Posterior cingulate gyrus (tissue), 11 donors: ENCODE measurements at regions not wholly inside any gene's neighbourhood (a gene's known extent, or its start where the extent isn't known, plus 50 kb on each side); places are given as distances from the start of the nearest gene placed in this dataset.

Experiments
- DNase-seq, 10 donors: peaks; one replicate each; pipeline versions ENCODE4 v3.0.0 to v3.0.0-alpha.2; 2020 to 2021; ENCODE audit warnings: mixed read lengths in 3 of 10
- intact Hi-C: fragments of 100-400 bp; cut with DNase I; formaldehyde crosslinking; loops from one replicate; pipeline ENCODE4 v1.15.1; 2023

DNA sequence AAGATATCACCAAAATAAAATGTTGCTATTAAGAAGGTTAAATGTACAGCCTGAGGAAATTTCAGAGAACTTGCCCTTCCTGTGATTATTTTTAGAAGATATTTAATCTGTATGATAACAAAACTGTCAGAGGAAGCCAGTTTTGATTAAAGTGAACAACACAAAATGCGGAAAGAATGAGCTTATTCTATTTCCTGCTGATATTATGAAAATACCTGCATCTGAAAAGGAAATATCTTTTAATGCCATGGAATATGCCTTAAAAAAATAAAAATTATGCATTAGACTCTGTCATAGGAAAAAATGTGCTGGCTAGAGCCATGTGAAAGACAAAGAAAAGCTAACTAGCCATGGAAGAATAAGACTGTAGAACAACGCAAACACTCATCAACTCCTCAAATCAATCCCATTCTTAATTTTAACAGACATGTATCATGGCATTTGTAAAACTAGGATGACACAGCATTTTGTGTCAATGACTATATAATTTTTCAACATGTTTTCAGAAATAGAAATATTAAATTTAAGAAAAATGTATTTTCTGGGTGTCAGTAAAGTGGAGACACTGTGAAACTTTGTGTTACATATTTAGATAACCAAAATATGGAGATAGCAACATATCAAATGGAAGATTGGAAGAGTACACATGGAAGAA lies 1768.2 kb downstream of the SUCLG1 start:
- DNase-seq: no peak
- intact Hi-C loops: no loop called here

DNA sequence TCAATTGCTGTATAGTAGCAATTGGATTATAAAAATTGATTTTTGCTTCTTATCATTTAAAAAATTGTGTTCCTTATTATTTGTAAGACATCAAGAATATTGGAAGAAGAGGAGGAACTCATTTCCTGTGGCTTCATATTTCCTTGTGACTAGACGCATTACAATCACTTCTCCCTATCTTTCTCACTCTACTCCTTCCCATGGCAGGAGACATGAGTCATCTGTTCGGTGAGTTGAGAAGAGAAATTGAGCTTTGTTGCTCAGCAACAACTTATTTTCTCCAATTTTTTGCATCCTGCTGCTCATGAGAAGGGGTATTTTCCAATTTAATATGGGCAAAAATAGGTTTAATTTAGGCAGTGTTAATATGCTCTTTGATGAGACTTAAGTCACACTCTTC lies 1783.9 kb downstream of the SUCLG1 start:
- no peak for DNase-seq
- intact Hi-C loops: no loop called here

DNA sequence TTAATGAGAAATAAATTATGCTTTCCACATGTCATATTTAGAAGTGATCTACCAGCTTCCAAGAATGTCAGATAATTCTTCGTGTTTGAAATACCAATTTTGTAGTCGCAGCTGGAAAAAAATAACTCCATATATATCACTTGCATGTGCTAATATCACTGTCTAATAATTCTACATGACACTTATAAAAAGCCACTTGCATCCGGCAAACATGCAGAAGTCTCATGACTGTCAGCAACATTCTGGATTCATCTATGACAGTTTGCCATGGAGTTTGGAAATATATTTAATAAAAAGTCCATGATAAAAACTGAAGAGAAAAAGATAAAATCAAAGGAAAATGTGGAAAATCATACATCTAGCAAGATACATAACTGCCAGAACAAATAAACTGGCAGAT lies 1784.4 kb downstream of the SUCLG1 start:
- intact Hi-C loops: no loop called here
- no peak for DNase-seq

DNA sequence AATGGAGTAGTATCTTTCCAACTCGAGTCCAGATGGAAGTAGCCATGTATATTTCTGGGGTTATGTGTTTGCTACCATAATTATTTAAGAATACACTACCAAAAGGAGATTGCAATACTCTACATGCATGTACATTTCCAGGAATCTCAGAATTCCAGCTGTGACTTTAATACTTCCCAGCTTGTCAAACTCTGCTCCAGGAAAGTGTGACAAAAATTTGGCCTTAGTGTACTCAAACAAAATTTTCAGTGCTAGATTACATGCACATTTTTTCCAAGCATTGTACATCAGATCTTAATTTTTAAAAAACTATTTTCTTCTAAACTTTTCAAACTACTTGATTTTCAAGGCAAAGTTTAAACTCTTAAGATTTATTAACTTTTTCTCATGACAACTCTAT lies 1791.6 kb downstream of the SUCLG1 start:
- intact Hi-C loops: no loop called here
- no peak for DNase-seq

DNA sequence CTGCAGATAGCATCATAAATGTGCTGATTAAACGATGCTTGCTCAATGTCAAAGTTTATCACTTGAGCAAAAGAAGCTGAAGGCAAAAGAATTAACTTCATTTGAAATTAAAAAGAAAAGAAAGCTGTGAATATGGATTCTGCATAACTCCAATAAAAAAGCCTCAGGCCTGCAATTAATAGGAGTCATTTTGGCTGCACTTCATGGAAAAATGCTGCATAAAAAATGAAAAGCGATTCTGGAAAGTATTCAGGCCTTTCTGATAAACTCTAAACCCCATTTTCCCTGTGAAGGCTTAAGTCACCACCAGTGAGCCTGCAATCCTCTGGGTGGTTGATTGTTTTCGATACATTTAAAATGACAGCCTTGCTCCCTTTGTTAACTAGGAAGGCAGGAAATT lies 1793.4 kb downstream of the SUCLG1 start:
- intact Hi-C loops: no loop called here
- DNase-seq: no peak

DNA sequence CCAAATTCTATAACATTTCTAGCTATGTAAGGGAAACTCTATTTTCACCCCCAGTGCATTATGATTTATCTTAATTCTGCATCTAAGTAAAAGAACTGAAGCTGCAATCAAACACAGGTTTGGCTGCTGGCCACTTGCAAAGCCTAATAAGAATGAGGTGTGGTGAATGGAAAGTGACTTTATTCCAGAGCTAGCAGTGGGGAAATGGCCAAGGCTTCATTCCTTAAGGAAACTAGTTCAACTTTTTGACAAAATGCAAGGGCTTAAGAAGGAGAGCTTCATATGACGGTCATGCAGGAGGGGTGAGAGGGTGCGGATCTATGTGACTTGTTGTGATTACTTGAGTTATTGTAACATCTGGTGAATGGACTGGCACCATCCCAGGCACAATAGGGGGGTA lies 1802.0 kb downstream of the SUCLG1 start:
- DNase-seq: no peak
- intact Hi-C loops: no loop called here

DNA sequence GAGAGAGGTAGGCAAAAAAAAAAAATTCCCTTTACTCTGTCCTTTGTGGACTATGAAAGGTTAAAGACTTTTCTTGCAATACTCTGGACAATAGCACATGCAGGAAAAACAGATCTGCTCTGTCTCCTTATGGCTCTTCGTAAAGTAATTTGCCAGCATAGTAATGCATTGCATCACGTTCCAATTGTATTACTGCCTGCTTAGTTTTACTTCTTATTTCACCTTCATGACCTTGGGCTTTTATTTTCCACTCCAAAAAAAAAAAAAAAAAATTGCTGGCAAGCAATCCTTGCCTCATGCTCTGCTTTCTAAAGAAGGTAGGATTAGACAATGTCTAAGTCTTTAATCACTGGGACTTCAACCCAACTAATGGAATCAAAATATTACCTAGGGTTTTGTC lies 1802.7 kb downstream of the SUCLG1 start:
- no peak for DNase-seq
- intact Hi-C loops: no loop called here

DNA sequence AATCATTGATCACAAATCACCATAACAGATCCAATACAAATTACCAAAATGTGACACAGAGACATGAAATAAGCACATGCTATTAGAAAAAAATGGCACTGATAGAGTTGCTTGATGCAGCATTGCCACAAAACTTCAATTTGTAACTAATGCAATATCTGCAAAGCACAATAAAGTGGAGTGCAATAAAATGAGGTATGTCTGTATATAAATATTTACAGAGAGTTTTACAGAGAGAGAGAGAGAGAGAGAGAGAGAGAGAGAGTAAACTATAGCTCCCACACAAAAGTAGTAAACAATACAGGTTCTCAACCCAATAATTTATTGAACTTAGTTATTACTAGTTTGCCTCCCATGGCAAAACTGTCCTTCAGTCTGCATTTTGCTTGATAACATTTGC lies 1807.0 kb downstream of the SUCLG1 start:
- intact Hi-C loops: no loop called here
- no peak for DNase-seq

DNA sequence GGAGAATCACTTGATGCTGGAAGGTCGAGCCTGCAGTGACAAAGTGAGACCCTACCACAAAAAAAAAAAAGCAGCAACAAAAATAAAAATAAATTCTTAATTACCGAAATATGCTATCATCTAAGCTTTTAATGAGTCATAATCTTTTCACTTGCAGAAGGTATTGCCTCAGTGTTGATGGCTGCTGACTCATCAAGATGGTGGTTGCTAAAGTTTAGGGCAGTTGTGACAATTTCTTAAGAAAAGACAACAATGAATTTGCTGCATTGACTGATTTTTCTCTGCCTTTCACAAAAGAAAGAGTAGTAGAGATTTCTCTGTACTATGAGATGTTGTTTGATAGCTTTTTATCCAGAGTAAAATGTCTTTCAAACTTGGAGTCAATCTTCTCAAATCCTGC lies 1809.0 kb downstream of the SUCLG1 start:
- intact Hi-C loops: no loop called here
- no peak for DNase-seq

DNA sequence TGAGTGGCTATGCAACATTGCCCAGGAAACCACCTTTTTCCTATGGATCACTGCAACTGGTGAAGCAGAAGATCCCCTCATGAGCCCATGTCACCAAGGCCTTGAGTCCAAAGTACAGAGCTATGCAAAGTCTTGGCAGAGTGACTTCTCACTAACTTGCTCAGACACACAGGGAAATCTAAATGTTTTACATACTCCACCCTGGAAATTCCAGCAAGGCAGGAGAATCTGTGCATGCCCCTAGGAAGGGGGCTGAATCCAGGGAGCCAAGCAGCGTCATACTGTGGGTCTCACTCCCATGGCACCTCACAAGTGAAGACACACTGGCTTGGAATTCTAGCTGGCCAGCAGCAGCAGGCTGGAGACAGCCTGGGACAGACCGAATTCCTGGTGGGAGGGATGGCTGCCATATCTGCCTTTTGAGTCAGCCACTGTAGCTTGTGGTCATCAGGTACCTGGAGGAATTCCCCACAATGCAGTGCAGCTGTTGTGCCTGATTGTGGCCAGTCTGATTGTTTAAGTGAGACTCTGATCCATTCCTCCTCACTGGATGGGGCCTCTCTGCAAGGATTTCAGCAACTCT lies 1817.4 kb downstream of the SUCLG1 start:
- no peak for DNase-seq
- intact Hi-C loops: no loop called here

DNA sequence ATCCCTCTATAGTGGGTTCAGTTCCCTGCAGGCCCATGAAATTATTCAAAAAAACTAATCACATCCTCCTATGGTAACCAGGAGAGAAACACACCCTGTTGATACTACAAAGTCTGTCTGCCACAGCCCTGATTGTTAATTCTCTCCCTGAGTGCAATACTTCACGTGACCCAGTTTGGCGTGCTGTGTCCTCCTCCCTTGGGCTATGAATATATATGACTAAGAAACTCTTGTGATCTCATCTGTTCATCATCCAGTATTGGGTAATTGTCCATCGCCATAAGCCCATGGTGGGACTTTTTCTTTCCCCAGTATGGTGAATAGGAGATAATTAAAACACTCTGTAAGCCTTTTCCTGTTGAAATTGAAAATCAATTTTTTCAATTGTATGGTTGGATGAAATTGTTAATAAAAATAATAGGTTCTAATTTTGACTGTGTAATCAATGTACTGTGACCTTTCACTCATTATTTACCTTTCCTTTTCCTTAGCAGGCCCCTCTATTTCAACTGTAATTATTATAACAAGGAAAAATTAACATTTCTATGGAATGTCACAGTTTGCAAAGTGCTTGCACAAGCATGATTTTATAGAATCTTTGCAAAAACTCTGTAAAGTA lies 1822.6 kb downstream of the SUCLG1 start:
- intact Hi-C loops: no loop called here
- no peak for DNase-seq

DNA sequence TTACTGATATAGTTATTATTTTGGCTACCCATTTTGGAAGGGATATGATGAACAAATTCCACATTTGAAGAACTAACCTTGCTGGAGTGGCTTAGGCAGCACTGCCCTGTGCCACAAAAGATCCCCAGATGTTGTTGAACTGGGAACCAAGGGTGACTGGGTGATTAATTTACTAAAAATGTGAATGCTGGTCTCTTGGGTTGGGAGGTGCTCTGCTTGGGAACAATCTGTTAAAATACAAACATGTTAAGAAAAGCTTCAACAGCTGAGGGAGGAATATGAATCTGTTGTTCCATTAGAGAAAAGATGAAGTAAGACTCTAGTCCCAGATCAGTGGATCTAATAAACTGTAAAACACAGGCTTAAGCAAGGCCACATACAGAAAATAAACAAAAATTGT lies 1860.1 kb downstream of the SUCLG1 start:
- no peak for DNase-seq
- intact Hi-C loops: no loop called here

DNA sequence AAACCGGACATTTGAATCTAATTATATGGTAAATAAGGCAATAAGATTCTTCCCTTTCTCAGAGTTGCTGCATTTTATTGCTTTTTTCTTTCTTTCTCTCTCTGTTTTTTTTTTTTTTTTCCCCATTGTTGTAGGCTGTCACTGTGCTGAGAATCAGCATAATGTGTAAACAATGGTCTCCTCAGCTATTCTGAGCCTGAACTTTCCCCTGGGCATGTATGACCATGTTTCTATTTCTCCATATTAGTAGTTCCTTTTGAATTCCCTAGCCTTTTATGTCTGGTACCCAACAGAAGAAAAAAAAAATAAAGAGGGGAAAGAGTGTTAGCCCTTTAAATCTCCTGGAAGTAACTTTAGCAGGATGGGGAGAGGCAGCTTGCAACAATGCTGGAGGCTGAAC lies 1862.5 kb downstream of the SUCLG1 start:
- no peak for DNase-seq
- intact Hi-C loops: no loop called here

DNA sequence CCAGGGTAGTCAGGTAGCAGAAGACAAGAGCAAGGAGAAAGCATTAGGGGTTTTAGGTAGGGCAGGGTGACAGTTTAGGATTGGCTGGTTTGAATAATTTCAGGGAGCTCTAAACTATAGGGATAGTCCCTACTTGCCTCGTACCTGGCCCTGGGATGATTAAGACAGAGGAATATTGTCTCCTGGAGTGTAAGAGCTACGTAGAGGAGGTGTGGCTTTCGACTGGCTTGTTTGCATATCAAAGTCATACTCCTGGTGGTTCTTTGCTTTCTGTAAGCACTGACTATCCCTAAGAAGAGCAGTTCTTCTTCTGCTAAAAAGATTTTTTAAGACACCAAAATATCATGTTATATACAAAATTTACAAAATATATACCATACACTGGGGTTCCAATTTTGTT lies 1867.4 kb downstream of the SUCLG1 start:
- intact Hi-C loops: no loop called here
- DNase-seq: no peak

DNA sequence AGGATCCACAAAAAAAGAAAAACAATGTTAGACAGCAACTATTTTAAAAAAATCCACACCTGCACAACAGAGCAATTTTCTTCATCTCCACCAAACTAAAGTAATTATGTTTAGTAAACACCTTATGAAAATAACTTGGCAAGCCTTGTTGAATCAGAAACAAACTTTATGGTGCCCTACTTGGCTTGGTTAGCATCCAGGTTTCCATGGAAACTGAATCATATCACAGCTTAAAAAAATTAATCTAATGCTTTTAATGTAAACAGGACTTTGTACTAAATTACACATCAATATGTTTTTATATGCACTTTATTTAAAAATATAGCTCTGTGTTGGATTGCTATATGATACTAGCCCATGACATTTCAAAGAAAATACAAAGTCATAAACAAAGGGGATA lies 1882.4 kb downstream of the SUCLG1 start:
- no peak for DNase-seq
- intact Hi-C loops: no loop called here

DNA sequence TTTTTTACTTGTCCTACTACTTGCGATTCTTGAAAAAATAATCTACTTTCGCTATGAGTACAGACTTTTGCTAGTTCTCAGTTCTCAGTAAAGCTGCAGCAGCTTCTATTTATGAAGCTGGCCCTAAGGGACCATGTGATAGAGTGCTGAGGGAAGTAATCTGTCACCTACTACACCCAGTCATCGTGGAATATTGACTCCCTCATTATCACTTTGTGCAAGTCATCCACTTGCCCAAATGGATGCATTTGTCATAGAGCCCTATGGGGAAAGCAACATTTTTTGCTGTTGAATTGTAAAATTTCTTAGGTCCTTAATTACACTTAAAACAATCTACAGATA lies 1919.8 kb downstream of the SUCLG1 start:
- no peak for DNase-seq
- intact Hi-C loops: no loop called here

DNA sequence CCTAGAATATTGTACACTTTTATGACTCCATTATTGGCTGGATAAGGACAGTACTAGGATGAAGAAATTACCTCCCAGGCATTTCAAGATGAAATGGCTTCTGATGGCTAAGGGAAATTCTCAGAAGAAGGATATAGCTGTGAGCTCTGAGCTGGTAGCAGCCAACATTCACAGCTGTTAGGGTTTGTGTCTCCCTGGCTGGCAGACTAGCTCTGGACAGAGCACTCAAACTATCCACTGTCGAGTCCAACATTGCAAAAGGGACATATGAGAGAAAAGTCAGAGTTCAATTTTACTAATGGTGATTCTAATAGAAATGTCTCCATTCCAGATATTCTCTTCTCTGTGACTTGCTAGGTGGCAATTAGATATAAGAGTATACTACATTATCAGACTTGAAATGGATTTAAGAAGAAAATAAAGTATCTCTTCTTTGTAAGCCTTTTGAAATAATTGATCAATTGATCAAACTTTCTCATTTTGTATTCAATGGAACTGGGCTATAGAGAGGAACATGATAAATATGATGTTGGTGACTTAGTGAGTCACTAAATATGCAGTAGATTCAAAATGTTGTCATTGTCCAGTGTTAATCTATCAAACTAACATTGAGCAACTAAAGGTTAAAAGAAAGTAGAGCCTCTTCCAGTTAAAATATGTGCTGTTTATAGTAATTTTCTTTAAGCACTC lies 1920.3 kb downstream of the SUCLG1 start:
- DNase-seq: no peak
- intact Hi-C loops: no loop called here

DNA sequence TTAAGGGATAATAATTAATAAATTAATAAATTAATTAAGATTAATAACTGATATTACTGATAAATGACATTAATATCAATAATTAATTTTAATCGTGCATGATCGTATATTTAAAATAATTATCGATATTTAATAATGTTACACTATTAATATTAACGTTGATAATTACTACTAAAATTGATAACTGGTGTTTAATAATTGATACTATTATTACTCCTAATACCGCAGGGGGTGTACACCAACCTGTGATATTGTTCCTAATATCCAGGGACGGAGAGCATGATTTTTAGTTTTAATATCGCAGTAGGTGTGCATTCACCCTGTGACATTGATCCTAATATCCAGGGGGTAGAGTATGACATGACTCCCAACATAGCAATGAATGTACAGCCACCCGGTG lies 1930.8 kb downstream of the SUCLG1 start:
- DNase-seq: no peak
- intact Hi-C loops: no loop called here

DNA sequence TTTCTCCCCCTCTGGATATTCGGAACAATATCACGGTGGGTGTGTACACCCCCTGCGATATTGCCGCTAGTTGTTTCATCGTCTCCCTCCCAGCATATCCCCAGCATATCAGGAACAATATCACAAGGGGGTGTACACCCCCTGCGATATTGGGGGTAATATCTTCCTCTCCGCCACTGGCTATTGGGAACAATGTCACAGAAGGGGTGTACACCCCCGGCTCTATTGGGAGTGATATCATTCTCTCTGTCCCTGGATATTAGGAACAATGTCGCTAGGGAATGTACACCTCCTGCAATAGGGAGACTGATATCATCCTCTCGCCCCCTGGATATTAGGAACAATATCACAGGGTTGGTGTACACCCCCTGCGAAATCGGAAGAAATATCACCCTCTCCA lies 1932.0 kb downstream of the SUCLG1 start:
- no peak for DNase-seq
- intact Hi-C loops: no loop called here

DNA sequence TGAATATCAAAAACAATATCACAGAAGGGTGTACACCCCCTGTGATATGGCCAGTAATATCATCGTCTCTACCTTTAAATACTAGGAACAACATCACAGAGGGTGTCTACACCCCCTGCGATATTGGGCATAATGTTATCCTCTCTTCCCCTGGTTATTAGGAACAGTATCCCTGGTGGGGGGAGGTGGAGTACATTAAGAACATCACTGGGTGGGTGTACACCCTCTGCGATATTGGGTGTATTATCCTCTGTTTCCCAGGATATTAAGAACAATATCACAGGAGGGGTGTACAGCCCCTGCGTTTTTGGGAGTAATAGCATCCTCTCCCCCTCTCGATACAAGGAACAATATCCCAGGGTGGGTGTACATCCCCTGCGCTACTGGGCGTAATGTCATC lies 1932.8 kb downstream of the SUCLG1 start:
- intact Hi-C loops: no loop called here
- no peak for DNase-seq

DNA sequence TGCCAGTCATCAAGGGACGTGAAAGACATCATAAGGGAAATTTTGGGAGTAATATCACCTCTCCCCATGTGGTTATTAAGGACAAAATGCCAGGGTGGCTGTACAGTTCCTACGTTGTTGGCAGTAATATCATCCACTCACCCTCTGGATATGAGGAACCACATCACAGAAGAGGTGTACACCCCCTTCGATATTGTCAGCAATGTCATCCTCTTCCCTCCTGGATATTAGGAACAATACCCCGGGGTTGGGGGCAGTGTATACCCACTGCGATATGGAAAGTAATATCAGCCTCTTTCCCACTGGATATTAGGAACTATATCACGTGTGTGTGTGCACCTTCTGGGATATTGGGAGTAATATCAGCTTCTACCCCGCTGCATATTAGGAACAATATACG lies 1933.3 kb downstream of the SUCLG1 start:
- intact Hi-C loops: no loop called here
- DNase-seq: no peak

DNA sequence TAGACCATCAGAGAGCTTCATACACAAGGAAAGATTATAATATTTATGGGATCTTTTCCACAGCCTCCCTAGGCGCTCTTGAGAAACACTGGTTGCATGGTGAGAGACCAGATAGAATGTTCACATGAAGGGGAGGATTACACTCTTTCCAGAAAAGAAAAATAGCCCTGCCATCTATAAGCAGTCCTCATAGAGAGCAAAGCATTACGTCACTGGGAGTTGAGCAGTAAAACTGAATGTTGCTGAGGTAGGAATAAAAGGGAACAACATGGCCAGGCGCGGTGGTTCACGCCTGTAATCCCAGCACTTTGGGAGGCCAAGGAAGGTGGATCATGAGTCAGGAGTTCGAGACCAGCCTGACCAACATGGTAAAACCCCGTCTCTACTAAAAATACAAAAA lies 1934.3 kb downstream of the SUCLG1 start:
- no peak for DNase-seq
- intact Hi-C loops: no loop called here
